HK-2 (cell line): ENCODE measurements at regions not wholly inside any gene's neighbourhood (a gene's known extent, or its start where the extent isn't known, plus 50 kb on each side); places are given as distances from the start of the nearest gene placed in this dataset.
A peak's percentile ranks its signal among the peaks of the same experiment; 100 is the strongest.
"Not testable (repeated sequence)": the region's sequence is repeated elsewhere in the genome, so short reads cannot be mapped to it uniquely, and the experiment has no call there.

Experiments used
- DNase-seq: peaks from one replicate; pipeline ENCODE4 v3.0.0-alpha.2; 2018; ENCODE audit not compliant: unreplicated experiment

DNA sequence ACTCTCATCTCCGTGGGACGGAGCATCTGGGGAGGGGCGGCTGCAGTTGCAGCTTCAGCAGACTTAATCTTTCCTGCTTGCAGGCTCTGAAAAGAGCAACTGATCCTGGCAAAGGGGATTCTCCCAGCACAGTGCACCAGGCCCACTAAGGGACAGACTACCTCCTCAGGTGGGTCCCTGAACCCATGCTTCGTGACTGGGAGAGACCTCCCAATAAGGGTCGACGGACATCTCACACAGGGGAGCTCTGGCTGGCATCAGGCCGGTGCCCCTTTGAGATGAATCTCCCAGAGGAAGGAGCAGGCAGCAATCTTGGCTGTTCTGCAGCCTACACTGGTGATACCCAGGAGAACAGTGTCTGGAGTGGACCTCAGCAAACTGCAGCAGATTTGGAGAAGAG, 303.3 kb upstream of the FGF16 start:
- DNase-seq: no peak

DNA sequence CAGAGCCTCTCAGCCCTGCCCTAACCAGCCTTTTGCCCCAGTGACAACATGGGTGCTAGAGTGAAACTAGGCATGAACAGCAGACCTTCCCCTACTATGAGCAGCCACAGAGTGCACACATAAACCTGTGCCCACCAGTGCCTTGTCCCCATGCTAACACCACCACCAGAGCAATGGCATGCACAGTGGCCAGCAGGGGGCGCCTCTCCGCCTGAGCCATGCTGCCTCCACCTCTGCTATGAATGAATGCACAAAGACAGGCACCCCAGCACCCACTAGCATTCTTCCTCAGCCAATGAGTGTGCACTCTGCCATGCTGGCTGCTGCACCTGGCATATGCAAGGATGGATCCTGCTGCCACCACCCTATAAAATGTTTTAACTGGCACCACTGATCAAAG, 286.9 kb upstream of the FGF16 start:
- DNase-seq: peak; percentile 7

DNA sequence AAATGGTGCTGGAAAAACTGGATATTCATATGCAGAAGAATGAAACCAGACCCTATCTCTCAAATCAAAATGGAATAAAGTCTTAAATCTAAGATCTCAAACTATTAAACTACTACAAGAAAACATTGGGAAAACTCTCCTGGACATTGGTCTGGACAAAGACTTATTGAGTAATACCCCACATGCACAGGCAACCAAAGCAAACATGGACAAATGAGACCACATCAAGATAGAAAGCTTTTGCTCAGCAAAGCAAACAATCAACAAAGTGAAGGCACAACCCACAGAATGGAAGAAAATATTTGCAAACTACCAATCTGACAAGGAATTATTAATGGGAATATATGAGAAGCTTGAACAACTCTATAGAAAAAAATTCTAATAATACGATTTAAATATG, 284.4 kb upstream of the FGF16 start:
- DNase-seq: no peak

GRCh38 chrX:77167993-77168392, 279.2 kb upstream of the FGF16 start:
- no peak for DNase-seq

GRCh38 chrX:77174680-77175519, 272.3 kb upstream of the FGF16 start:
- no peak for DNase-seq

GRCh38 chrX:77200663-77201062, 246.5 kb upstream of the FGF16 start:
- DNase-seq: no peak

DNA sequence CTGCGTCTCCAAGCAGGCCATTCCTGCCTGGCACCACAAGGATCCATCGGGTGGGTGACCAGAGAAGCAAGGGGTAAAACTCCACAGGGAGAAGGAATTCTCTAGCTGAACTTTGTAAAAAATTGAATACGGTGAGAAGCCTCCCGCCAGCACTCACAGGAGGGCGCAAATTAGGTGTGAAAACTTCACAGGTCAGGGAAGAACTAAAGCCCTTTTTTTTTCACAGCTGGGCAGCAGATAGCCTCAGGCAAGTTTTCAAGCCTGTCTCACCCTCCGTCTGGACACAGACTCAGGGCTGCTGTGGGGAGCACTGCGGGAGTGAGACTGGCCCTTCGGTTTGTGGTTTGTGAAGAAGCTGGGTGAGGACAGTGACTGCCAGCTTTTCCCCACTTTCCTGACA, 224.1 kb upstream of the FGF16 start:
- DNase-seq: no peak

- DNase-seq: no peak
These were observed 182.7 kb upstream of the FGF16 start for GRCh38 chrX:77264490-77264889.

GRCh38 chrX:77275392-77275791, 171.8 kb upstream of the FGF16 start:
- no peak for DNase-seq

GRCh38 chrX:77276742-77277141, 170.4 kb upstream of the FGF16 start:
- DNase-seq: no peak

DNA sequence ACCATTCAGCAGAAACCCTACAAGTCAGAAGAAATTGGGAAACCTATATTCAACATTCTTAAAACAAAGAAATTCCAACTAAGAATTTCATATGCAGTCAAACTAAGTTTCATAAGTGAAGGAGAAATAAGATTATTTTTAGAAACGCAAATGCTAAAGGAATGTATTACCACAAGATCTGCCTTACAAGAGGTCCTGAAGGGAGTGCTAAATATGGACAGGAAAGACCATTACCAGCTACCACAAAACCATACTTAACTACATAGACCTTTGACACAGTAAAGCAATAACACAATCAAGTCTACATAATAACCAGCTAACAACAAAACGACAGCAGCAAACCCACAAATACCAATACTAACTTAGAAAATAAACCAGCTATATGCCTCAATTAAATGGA, 169.3 kb upstream of the FGF16 start:
- DNase-seq: no peak

- not testable (repeated sequence) for DNase-seq
These were observed 167.8 kb upstream of the FGF16 start for GRCh38 chrX:77279373-77279772.

- no peak for DNase-seq
These were observed 153.7 kb upstream of the FGF16 start for GRCh38 chrX:77293331-77293995.

DNA sequence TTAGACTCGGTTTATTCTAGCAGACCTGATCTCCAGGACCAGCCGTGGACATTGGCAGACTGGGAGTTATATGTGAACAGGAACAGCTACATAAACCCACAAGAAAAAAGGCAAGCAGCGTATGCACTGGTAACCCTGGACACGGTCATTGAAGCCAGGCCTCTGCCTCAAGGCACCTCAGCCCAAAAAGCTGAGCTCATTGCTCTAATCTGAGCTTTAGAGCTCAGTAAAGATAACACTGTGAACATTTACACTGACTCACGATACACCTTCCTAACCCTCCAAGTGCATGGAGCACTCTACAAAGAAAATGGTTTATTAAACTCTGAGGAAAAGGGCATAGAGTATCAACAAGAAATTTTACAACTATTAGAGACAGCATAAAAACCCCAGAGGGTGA, 148.9 kb upstream of the FGF16 start:
- DNase-seq: no peak

GRCh38 chrX:77298790-77299189, 148.4 kb upstream of the FGF16 start:
- DNase-seq: no peak

DNA sequence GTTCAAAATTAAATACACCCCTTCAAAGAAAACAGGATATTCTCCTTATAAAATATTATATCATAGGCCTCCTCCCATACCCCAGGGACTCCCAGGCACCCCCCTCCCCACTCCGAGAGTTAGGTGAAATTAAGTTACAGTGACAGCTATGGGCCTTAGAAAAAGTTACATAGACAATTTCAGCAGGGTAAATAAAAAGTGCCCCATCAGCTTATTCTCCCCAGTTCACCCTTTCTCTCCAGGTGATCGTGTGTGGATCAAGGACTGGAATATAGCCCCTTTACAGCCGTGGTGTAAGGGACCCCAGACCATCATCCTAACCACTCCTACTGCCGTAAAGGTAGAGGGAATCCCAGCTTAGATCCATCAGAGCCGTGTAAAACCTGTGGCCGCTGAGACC, 147.6 kb upstream of the FGF16 start:
- DNase-seq: no peak

DNA sequence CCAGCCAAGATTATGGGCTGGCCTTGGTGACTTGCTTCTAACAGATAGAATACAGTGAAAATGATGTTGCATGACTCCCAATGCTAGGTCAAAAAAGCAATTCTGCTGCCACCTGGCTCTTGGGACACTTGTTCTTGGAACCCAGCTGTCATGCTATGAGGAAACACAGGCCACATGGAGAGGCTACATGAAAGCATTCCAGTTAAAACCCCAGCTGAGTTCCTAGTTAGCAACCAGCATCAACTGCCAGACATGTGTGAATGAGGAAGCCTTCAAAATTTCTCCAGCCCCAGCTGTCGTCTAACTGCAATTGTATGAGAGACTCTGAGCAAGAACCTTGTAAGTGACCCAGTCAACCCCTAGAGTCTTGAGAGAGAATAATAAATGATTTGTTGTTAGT, 105.2 kb upstream of the FGF16 start:
- DNase-seq: no peak

- DNase-seq: no peak
These were observed 100.3 kb upstream of the FGF16 start for GRCh38 chrX:77346859-77347258.

GRCh38 chrX:77347572-77347971, 99.6 kb upstream of the FGF16 start:
- DNase-seq: peak; percentile 14

- DNase-seq: no peak
These were observed 57.3 kb upstream of the FGF16 start for GRCh38 chrX:77389891-77390290.

DNA sequence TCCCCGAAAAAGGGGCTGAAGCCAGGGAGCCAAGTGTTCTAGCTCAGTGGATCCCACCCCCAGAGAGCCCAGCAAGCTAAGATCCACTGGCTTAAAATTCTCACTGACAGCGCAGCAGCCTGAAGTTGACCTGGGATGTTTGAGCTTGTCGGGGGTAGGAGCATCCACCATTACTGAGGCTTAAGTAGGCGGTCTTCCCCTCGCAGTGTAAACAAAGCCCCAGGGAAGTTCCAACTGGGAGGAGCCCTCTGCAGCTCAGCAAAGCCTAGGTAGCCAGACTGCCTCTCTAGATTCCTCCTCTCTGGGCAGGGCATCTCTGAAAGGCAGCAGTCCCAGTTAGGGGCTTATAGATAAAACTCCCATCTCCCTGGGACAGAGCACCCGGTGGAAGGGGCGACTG, 56.8 kb upstream of the FGF16 start:
- not testable (repeated sequence) for DNase-seq

GRCh38 chrX:77396781-77397180, 50.4 kb upstream of the FGF16 start:
- DNase-seq: no peak
